Nephron (organoid): ENCODE measurements at regions not wholly inside any gene's neighbourhood (a gene's known extent, or its start where the extent isn't known, plus 50 kb on each side); places are given as distances from the start of the nearest gene placed in this dataset.
A peak's percentile ranks its signal among the peaks of the same experiment; 100 is the strongest.

Source experiments
- H3K27ac Mint-ChIP-seq, 3 experiments: 2 replicates each; pipeline ENCODE4 v1.8.0; 2020; ENCODE audit warnings: mixed read lengths in 3 of 3, mild to moderate bottlenecking in 2 of 3, moderate library complexity in 1 of 3
- H3K27me3 Mint-ChIP-seq: 2 replicates; pipeline ENCODE4 v1.8.0; 2021; ENCODE audit warnings: low read depth, mild to moderate bottlenecking, moderate library complexity, mixed read lengths
- H3K36me3 Mint-ChIP-seq: 2 replicates; pipeline ENCODE4 v1.8.0; 2020; ENCODE audit warnings: low read depth, mixed read lengths
- H3K4me1 Mint-ChIP-seq: 2 replicates; pipeline ENCODE4 v1.8.0; 2020; ENCODE audit warnings: mixed read lengths
- H3K4me3 Mint-ChIP-seq, 3 experiments: 2 replicates each; pipeline ENCODE4 v1.8.0; 2020; ENCODE audit warnings: mild to moderate bottlenecking in 3 of 3, mixed read lengths in 3 of 3, moderate library complexity in 2 of 3
- H3K9me3 Mint-ChIP-seq: 2 replicates; pipeline ENCODE4 v1.8.0; 2020; ENCODE audit warnings: mixed read lengths
- TF ChIP-seq, protein P1 (sequence below), 3 experiments: fragments of 200-600 bp; sonication (generic); IDR thresholded peaks; one replicate each; pipeline ENCODE4 v1.5.0; 2021; ENCODE audit warnings: antibody characterized with exemption in 3 of 3; ENCODE audit not compliant: unreplicated experiment in 3 of 3

DNA sequence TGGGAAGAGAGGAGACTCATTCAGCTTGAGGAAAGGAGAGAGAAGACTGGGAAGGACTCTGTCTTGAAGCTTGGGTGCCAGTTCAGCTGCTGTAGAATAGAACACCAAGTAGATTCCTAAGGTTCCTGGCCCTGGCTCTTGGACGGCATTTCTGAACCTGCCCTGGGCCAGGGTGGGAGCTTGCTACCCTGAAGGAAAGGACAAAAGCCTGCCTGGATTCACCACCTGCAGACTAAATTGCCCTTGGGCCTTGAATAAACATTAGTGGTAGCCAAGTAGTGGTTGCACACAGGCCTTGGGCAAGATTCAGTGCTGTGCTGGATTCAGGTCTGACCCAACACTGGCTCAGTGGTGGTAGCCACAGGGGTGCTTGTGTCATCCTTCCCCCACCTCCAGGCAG is 588.4 kb upstream of the AMOT start:
- Mint-ChIP-seq H3K9me3 (peaks cover 13% of the 10 kb centered on the region), H3K27ac (no peak overlapping the region), H3K36me3 (no peaks in the 10 kb centered on the region), H3K4me3 (no peak overlapping the region), H3K4me1 (no peaks in the 10 kb centered on the region), H3K27me3 (no peaks in the 10 kb centered on the region)
- TF ChIP-seq, protein P1, sequence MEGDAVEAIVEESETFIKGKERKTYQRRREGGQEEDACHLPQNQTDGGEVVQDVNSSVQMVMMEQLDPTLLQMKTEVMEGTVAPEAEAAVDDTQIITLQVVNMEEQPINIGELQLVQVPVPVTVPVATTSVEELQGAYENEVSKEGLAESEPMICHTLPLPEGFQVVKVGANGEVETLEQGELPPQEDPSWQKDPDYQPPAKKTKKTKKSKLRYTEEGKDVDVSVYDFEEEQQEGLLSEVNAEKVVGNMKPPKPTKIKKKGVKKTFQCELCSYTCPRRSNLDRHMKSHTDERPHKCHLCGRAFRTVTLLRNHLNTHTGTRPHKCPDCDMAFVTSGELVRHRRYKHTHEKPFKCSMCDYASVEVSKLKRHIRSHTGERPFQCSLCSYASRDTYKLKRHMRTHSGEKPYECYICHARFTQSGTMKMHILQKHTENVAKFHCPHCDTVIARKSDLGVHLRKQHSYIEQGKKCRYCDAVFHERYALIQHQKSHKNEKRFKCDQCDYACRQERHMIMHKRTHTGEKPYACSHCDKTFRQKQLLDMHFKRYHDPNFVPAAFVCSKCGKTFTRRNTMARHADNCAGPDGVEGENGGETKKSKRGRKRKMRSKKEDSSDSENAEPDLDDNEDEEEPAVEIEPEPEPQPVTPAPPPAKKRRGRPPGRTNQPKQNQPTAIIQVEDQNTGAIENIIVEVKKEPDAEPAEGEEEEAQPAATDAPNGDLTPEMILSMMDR (IDR thresholded peaks at IDR 0.05; ENCODE audit: unreplicated experiment in 3 of 3) = no peak

DNA sequence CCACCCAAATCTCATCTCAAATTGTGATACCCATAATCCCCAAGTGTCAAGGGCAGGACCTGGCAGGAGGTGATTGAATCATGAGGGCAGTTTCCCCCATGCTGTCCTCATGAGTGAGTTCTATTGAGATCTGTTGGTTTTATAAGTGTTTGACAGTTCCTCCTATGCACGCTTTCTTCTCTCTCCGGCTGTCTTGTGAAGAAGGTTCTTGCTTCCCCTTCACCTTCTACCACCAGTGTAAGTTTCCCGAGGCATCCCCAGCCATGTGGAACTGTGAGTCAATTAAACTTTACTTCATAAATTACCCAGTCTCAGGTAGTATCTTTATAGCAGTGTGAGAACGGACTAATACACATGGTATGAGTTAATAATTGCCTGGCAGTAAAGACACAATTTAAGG is 581.7 kb upstream of the AMOT start:
- Mint-ChIP-seq H3K4me1 (no peaks in the 10 kb centered on the region), H3K4me3 (no peak overlapping the region), H3K27ac (peak overlapping the region in 2 of 3 experiments; percentile 12 to 61), H3K36me3 (no peaks in the 10 kb centered on the region), H3K27me3 (no peaks in the 10 kb centered on the region), H3K9me3 (peaks cover 3% of the 10 kb centered on the region)
- TF ChIP-seq, protein P1 (IDR thresholded peaks at IDR 0.05; ENCODE audit: unreplicated experiment in 3 of 3) = no peak

DNA sequence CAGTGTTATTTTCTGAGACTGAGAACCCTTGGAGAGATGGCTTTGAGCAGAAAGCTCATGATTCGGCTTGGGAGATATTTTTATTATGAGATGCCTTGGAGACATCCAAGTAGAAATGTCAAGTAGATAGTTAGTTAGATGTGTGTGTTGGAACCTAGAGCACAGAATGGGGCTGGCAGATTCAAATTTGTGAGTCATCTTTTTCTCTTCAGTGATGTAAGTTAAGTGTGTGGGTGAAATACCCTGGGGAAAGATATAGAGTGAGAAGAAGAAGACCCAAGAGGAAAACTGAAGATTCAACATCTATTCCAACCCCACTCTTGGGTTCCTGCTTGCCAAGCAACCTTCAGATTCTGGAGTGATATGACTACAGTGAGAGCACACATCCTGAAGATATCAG is 580.8 kb upstream of the AMOT start:
- TF ChIP-seq, protein P1 (IDR thresholded peaks at IDR 0.05; ENCODE audit: unreplicated experiment in 3 of 3) = no peak
- H3K27ac Mint-ChIP-seq = no peak overlapping the region
- no peak overlapping the region for H3K4me3 Mint-ChIP-seq
- no peaks in the 10 kb centered on the region for H3K27me3 Mint-ChIP-seq
- H3K4me1 Mint-ChIP-seq = no peaks in the 10 kb centered on the region
- no peaks in the 10 kb centered on the region for H3K36me3 Mint-ChIP-seq
- peaks cover 3% of the 10 kb centered on the region for H3K9me3 Mint-ChIP-seq

- Mint-ChIP-seq H3K9me3 (peaks cover 2% of the 10 kb centered on the region), H3K27me3 (no peaks in the 10 kb centered on the region), H3K4me1 (no peaks in the 10 kb centered on the region), H3K4me3 (no peak overlapping the region), H3K27ac (no peak overlapping the region), H3K36me3 (no peaks in the 10 kb centered on the region)
- TF ChIP-seq, protein P1 (IDR thresholded peaks at IDR 0.05; ENCODE audit: unreplicated experiment in 3 of 3) = no peak
Observed at GRCh38 chrX:113412106-113412505, 571.5 kb upstream of the AMOT start.

GRCh38 chrX:113408843-113409242 is 568.2 kb upstream of the AMOT start:
- Mint-ChIP-seq H3K27ac (no peak overlapping the region), H3K27me3 (no peaks in the 10 kb centered on the region), H3K4me1 (no peaks in the 10 kb centered on the region), H3K9me3 (peaks cover 6% of the 10 kb centered on the region), H3K36me3 (no peaks in the 10 kb centered on the region), H3K4me3 (no peak overlapping the region)
- TF ChIP-seq, protein P1 (IDR thresholded peaks at IDR 0.05; ENCODE audit: unreplicated experiment in 3 of 3) = no peak

GRCh38 chrX:113400193-113400704 is 559.6 kb upstream of the AMOT start:
- TF ChIP-seq, protein P1 (IDR thresholded peaks at IDR 0.05; ENCODE audit: unreplicated experiment in 3 of 3) = no peak
- peaks cover 4% of the 10 kb centered on the region for H3K27me3 Mint-ChIP-seq
- H3K4me3 Mint-ChIP-seq = no peak overlapping the region
- H3K36me3 Mint-ChIP-seq = no peaks in the 10 kb centered on the region
- H3K4me1 Mint-ChIP-seq = no peaks in the 10 kb centered on the region
- peak overlapping the region in 1 of 3 experiments; percentile 7 for H3K27ac Mint-ChIP-seq
- H3K9me3 Mint-ChIP-seq = peaks cover 12% of the 10 kb centered on the region
